Stimulated activated naive B cell treated with anti-CD40 and anti-IgM and Interleukin-4, amounts not matched to agents 10 μg/mL and 1 μg/mL and 100 μg/mL, for 72 hours (primary cell): ENCODE measurements at regions not wholly inside any gene's neighbourhood (a gene's known extent, or its start where the extent isn't known, plus 50 kb on each side); places are given as distances from the start of the nearest gene placed in this dataset.
"Not testable (repeated sequence)": the region's sequence is repeated elsewhere in the genome, so short reads cannot be mapped to it uniquely, and the experiment has no call there.

Experiments used
- ATAC-seq, 2 donors: fragments of 150-1000 bp; cut with Tn5 transposase; replicated peaks; 2 replicates each; pipeline ENCODE4 v1.10.0; 2021; ENCODE audit warnings: moderate library complexity in 1 of 2
- DNase-seq: peaks from one replicate; pipeline ENCODE4 v3.0.0; 2021
- H3K27ac Mint-ChIP-seq: one replicate; pipeline ENCODE4 v1.8.0; 2022; ENCODE audit warnings: mild to moderate bottlenecking, mixed read lengths
- H3K27me3 Mint-ChIP-seq, 2 donors: one replicate each; pipeline ENCODE4 v1.8.0; 2022; ENCODE audit warnings: mixed read lengths in 2 of 2
- H3K36me3 Mint-ChIP-seq, 2 donors: one replicate each; pipeline ENCODE4 v1.8.0; 2022; ENCODE audit warnings: mixed read lengths in 2 of 2, mild to moderate bottlenecking in 1 of 2
- H3K4me1 Mint-ChIP-seq, 2 donors: one replicate each; pipeline ENCODE4 v1.8.0; 2022; ENCODE audit warnings: mixed read lengths in 2 of 2, mild to moderate bottlenecking in 1 of 2
- H3K4me3 Mint-ChIP-seq, 2 donors: one replicate each; pipeline ENCODE4 v1.8.0; 2022; ENCODE audit warnings: mild to moderate bottlenecking in 2 of 2, mixed read lengths in 2 of 2, moderate library complexity in 1 of 2
- H3K9me3 Mint-ChIP-seq, 2 donors: one replicate each; pipeline ENCODE4 v1.8.0; 2022; ENCODE audit warnings: mixed read lengths in 2 of 2, mild to moderate bottlenecking in 1 of 2

- no peak for ATAC-seq
- H3K4me1 Mint-ChIP-seq: no peaks in the 10 kb centered on the region
- peaks cover 9 to 12% of the 10 kb centered on the region in 2 donors for H3K9me3 Mint-ChIP-seq
These were observed 92.5 kb upstream of the ZFP42 start for GRCh38 chr4:187903106-187903505.

GRCh38 chr4:187903700-187904099, 91.9 kb upstream of the ZFP42 start:
- Mint-ChIP-seq H3K27me3 (no peaks in the 10 kb centered on the region), H3K4me3 (no peak overlapping the region), H3K36me3 (no peaks in the 10 kb centered on the region), H3K4me1 (no peaks in the 10 kb centered on the region), H3K27ac (no peak overlapping the region), H3K9me3 (peaks cover 9 to 12% of the 10 kb centered on the region in 2 donors)
- DNase-seq (no peak), ATAC-seq (no peak)

More at GRCh38 chr4:187903106-187903505, 92.5 kb upstream of the ZFP42 start:
- no peak overlapping the region for H3K27ac Mint-ChIP-seq
- no peaks in the 10 kb centered on the region for H3K36me3 Mint-ChIP-seq
- no peak overlapping the region for H3K4me3 Mint-ChIP-seq
- H3K27me3 Mint-ChIP-seq: no peaks in the 10 kb centered on the region
- DNase-seq: no peak

GRCh38 chr4:187908079-187908561, 87.5 kb upstream of the ZFP42 start:
- Mint-ChIP-seq H3K27me3 (no peaks in the 10 kb centered on the region), H3K4me3 (no peak overlapping the region), H3K27ac (no peak overlapping the region), H3K36me3 (no peaks in the 10 kb centered on the region), H3K9me3 (peaks cover 0 to 3% of the 10 kb centered on the region in 2 donors), H3K4me1 (no peaks in the 10 kb centered on the region)
- no peak for ATAC-seq
- no peak for DNase-seq

- Mint-ChIP-seq H3K4me3 (no peak overlapping the region), H3K36me3 (no peaks in the 10 kb centered on the region), H3K27ac (no peak overlapping the region), H3K9me3 (peaks cover 3 to 5% of the 10 kb centered on the region in 2 donors), H3K27me3 (no peaks in the 10 kb centered on the region), H3K4me1 (no peaks in the 10 kb centered on the region)
- ATAC-seq (no peak), DNase-seq (no peak)
These were observed 86.8 kb upstream of the ZFP42 start for GRCh38 chr4:187908731-187909130.

DNA sequence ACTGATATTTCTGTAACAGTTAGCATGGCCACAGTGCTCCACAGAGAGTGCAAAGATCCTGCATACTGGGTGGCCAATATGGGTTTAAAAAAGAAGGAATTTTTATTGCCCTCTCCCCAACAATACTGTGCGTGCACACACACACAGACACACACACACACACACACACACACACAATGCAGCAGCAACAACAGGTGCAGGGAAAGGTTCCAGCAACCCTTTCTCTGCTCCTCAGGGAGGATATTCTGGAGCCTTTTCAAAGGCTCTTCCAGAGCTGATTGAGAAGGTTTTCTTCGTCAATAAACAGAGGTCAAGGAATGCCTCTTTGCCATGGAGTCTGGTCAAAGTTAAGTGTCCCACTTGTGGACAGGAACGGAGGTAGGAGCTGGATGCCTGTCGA, 84.8 kb upstream of the ZFP42 start:
- peaks cover 5 to 7% of the 10 kb centered on the region in 2 donors for H3K9me3 Mint-ChIP-seq

GRCh38 chr4:187915406-187915805, 80.2 kb upstream of the ZFP42 start:
- not testable (repeated sequence) for H3K27ac Mint-ChIP-seq, H3K4me1 Mint-ChIP-seq, H3K27me3 Mint-ChIP-seq, H3K4me3 Mint-ChIP-seq, DNase-seq, H3K36me3 Mint-ChIP-seq, H3K9me3 Mint-ChIP-seq, ATAC-seq

More for the DNA sequence above, 84.8 kb upstream of the ZFP42 start:
- Mint-ChIP-seq H3K4me3 (no peak overlapping the region), H3K27ac (no peak overlapping the region), H3K27me3 (no peaks in the 10 kb centered on the region), H3K4me1 (no peaks in the 10 kb centered on the region), H3K36me3 (no peaks in the 10 kb centered on the region)
- DNase-seq: no peak
- ATAC-seq: no peak

DNA sequence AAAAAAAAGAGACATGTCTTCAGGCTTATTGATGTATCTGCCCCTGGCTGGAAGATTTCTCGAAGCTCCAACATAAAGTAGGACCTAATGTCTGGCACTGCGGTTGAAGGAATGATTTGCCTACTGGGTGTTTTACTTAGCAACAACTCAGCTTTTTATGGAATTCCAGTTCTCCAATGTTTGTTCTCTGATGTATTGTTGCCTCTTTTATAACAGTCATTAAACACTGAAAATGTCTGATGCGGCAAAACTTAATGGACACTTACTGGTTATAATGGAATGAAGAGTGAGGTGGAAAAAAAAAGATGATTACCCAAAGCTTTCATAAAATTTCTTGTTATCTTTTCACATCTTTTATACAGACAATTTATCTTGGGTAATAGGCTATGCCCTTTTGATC, 75.6 kb upstream of the ZFP42 start:
- no peaks in the 10 kb centered on the region for H3K4me1 Mint-ChIP-seq
- no peak for ATAC-seq
- H3K36me3 Mint-ChIP-seq: no peaks in the 10 kb centered on the region
- peaks cover 4 to 11% of the 10 kb centered on the region in 2 donors for H3K9me3 Mint-ChIP-seq
- no peaks in the 10 kb centered on the region for H3K27me3 Mint-ChIP-seq
- H3K4me3 Mint-ChIP-seq: no peak overlapping the region
- DNase-seq: no peak
- no peak overlapping the region for H3K27ac Mint-ChIP-seq

GRCh38 chr4:187921946-187922623, 73.5 kb upstream of the ZFP42 start:
- no peaks in the 10 kb centered on the region for H3K27me3 Mint-ChIP-seq
- DNase-seq: no peak
- H3K9me3 Mint-ChIP-seq: peaks cover 4 to 10% of the 10 kb centered on the region in 2 donors
- H3K4me3 Mint-ChIP-seq: no peak overlapping the region
- no peaks in the 10 kb centered on the region for H3K36me3 Mint-ChIP-seq
- no peaks in the 10 kb centered on the region for H3K4me1 Mint-ChIP-seq
- ATAC-seq: no peak
- H3K27ac Mint-ChIP-seq: no peak overlapping the region

GRCh38 chr4:187929024-187929423, 66.5 kb upstream of the ZFP42 start:
- no peak for ATAC-seq
- Mint-ChIP-seq H3K36me3 (no peaks in the 10 kb centered on the region), H3K4me1 (no peaks in the 10 kb centered on the region), H3K4me3 (no peak overlapping the region), H3K27me3 (no peaks in the 10 kb centered on the region), H3K27ac (no peak overlapping the region), H3K9me3 (peaks cover 6 to 15% of the 10 kb centered on the region in 2 donors)
- no peak for DNase-seq

- H3K27me3 Mint-ChIP-seq: no peaks in the 10 kb centered on the region
These were observed 60.8 kb upstream of the ZFP42 start for GRCh38 chr4:187934766-187935165.

GRCh38 chr4:187937557-187937956, 58.0 kb upstream of the ZFP42 start:
- DNase-seq (no peak), ATAC-seq (no peak)
- no peak overlapping the region for H3K4me3 Mint-ChIP-seq
- H3K27me3 Mint-ChIP-seq: no peaks in the 10 kb centered on the region
- H3K4me1 Mint-ChIP-seq: no peaks in the 10 kb centered on the region
- H3K9me3 Mint-ChIP-seq: peaks cover 13 to 25% of the 10 kb centered on the region in 2 donors
- H3K27ac Mint-ChIP-seq: no peak overlapping the region
- no peaks in the 10 kb centered on the region for H3K36me3 Mint-ChIP-seq

More at GRCh38 chr4:187934766-187935165, 60.8 kb upstream of the ZFP42 start:
- Mint-ChIP-seq H3K27ac (no peak overlapping the region), H3K36me3 (no peaks in the 10 kb centered on the region), H3K4me3 (no peak overlapping the region), H3K9me3 (peaks cover 10 to 20% of the 10 kb centered on the region in 2 donors), H3K4me1 (no peaks in the 10 kb centered on the region)
- ATAC-seq: no peak
- no peak for DNase-seq

GRCh38 chr4:187940299-187940698, 55.3 kb upstream of the ZFP42 start:
- Mint-ChIP-seq H3K27ac (no peak overlapping the region), H3K9me3 (peaks cover 16 to 17% of the 10 kb centered on the region in 2 donors), H3K4me1 (no peaks in the 10 kb centered on the region), H3K36me3 (no peaks in the 10 kb centered on the region), H3K27me3 (no peaks in the 10 kb centered on the region), H3K4me3 (no peak overlapping the region)
- ATAC-seq: no peak
- DNase-seq: no peak

DNA sequence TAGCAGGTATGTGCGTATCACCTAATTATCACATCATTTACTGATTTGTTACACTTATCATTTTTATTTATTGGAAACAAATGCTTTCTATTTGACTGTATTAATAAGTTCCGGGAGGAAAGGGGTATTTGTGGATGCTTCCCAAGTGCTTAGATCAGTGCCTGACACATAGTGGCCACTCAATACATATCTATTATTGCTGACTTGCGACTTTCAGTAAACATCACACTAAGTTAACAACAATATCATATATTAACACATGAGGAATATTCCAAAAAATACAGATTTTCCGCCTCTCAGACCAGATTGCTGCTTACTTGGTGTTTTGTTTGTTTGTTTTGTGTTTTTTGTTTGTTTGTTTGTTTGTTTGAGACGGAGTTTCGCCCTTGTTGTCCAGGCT, 52.6 kb upstream of the ZFP42 start:
- H3K4me1 Mint-ChIP-seq: no peaks in the 10 kb centered on the region
- DNase-seq (no peak), ATAC-seq (no peak)
- no peak overlapping the region for H3K4me3 Mint-ChIP-seq
- peaks cover 10 to 14% of the 10 kb centered on the region in 2 donors for H3K9me3 Mint-ChIP-seq
- no peaks in the 10 kb centered on the region for H3K36me3 Mint-ChIP-seq
- H3K27me3 Mint-ChIP-seq: no peaks in the 10 kb centered on the region
- no peak overlapping the region for H3K27ac Mint-ChIP-seq

- Mint-ChIP-seq H3K27ac (no peak overlapping the region), H3K27me3 (no peaks in the 10 kb centered on the region), H3K9me3 (peaks cover 10 to 14% of the 10 kb centered on the region in 2 donors)
These were observed 51.4 kb upstream of the ZFP42 start for GRCh38 chr4:187944179-187944578.

More at GRCh38 chr4:187944179-187944578, 51.4 kb upstream of the ZFP42 start:
- H3K36me3 Mint-ChIP-seq: no peaks in the 10 kb centered on the region
- no peak for ATAC-seq
- H3K4me3 Mint-ChIP-seq: no peak overlapping the region
- no peaks in the 10 kb centered on the region for H3K4me1 Mint-ChIP-seq
- no peak for DNase-seq
